RKO (cell line): ENCODE measurements at regions not wholly inside any gene's neighbourhood (a gene's known extent, or its start where the extent isn't known, plus 50 kb on each side); places are given as distances from the start of the nearest gene placed in this dataset.

Experiments
- DNase-seq: peaks from one replicate; pipeline ENCODE4 v3.0.0-alpha.2; 2016; ENCODE audit warnings: low spot score

DNA sequence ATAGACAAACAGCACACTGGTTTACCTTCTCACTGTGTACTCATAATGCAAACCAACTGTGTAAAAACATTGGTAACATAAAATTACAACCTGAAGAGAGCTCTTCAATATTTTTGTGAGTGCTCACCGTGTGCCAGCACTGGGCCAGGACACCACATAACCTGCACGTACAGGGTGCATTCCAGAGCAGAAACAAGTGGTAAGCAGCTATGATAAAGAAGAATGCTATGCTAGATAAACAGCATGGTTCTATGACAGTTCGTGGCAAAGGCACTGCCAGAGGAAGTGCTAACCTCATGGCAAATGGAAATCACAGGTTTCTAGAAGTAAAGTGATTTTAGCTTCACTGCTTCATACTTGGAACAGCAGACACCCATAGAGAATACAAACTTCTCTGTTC is 343.5 kb downstream of the MTX2 start:
- no peak for DNase-seq

DNA sequence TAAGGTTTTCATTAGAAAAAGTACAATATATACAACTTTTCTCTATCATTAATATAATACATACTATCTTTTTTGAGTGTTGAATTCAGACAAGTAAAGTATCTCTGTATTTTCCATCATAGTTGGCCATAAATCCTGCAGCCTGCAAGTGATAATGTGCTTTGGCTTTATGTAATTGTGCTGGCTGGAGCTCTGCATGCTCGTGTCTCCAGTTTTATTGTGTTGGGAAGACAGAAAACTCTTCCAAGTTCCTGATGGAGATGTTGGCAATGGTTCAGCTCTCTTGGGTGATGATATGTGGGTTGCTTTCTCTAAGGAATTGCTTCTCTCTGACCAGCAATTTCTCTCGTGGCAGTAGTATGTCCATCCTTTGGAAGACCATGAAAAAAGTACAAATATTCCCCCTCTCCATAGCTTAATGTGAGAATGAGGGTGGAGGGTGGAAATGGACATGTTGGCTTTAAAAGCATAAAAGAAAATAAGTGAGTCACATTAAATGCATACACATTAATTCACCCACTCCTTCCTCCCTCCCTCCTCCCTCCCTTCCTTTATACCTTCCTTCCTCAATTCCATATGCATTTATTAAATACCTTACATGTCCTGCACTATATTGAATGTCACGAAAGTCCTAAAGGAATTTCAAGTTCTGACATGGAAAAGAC is 344.2 kb downstream of the MTX2 start:
- DNase-seq: no peak

DNA sequence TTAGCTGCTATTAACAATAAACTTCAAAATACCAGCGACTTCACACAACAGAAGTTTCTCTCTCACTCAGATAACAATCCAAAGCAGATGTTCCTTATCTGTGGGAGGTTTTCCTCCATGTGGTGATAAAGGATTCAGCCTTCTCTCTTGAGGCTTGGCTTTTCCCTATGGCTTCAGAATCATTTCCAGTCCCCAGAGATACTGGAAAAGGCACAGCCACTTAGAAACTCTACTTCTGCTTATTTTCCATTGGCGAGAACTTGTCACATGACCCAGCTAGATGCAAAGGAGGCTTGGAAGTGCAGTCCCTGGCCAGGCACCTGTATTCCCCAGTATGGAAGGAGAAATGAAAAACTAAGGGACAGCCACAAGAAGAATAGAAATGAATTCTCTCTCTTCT is 344.8 kb downstream of the MTX2 start:
- no peak for DNase-seq

- DNase-seq: no peak
Measured at GRCh38 chr2:176614930-176615329, 345.7 kb downstream of the MTX2 start.

GRCh38 chr2:176619504-176619903 is 350.3 kb downstream of the MTX2 start:
- DNase-seq: no peak

- no peak for DNase-seq
Measured at GRCh38 chr2:176621350-176621749, 352.1 kb downstream of the MTX2 start.

DNA sequence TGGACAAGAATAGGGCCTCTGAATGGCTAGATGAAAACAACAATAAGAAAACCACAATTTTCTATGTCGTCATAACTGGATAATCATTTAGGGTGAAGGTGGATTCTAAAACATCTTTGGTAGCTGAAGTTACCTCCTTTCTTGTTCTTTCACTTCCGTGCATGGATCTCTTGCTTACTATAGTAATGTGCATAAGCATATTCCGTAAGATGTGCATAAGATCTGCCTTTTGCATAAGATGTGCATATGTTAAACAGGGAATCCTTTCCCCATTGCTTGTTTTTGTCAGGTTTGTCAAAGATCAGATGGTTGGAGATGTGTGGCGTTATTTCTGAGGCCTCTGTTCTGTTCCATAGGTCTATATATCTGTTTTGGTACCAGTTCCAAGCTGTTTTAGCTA is 353.6 kb downstream of the MTX2 start:
- DNase-seq: no peak

- DNase-seq: no peak
Measured at GRCh38 chr2:176626796-176627195, 357.6 kb downstream of the MTX2 start.

GRCh38 chr2:176628438-176628837 is 359.2 kb downstream of the MTX2 start:
- DNase-seq: no peak

DNA sequence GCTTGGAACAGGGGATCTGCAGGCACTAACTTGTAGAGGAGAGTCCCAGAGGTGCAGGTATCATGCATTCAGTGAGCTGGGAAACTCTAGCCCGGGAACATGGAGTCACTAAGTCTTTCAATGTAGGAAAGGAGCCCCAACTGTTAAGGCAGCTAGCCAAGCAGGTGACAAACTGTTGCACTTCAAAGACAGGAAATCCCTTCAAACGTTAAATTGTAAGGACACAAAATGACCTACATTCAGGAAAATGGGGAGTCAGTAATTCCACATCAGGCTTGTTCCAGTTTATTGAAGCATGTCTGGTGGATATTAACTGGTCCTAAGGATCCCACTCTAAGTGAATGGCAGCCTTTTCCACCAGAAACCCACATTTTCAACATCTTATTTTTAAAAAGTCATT is 364.5 kb downstream of the MTX2 start:
- DNase-seq: no peak

- DNase-seq: peak; percentile 67
Measured at GRCh38 chr2:176636401-176636800, 367.2 kb downstream of the MTX2 start.

GRCh38 chr2:176637142-176637485 is 367.9 kb downstream of the MTX2 start:
- DNase-seq: no peak

DNA sequence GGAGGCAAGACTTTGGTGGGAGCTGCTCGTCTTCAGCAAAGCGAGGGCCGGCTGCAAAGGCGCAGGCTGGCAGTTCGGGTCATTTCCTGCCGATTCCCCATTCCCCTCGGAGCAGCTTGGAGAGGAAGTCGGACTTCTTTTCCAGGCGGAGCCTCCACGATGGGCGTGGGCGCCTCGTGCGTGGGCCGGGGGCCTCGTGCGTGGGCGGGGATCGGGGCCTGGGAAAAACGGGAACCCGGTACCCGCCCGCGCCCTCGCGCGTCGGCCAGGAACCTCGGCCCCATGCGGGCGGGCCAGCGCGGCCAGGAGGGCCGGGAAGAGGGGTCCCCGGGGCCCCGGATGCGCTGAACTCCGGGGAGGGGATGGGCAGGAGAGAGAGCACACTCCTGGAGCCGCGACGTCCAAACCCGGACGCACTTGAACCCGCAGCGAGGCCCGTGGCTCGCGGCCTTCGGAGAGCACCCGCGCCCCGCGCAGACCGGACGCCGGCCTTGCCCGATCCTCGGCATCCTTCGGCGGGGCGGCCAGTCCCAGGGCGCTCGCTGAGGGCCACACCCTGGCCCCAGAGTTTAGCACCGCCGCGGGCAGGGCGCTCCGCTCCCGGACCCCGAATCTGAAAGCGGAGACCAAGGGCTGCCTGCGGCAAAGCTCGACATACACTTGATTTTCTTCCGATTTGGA is 368.4 kb downstream of the MTX2 start:
- DNase-seq: peak; percentile 84

DNA sequence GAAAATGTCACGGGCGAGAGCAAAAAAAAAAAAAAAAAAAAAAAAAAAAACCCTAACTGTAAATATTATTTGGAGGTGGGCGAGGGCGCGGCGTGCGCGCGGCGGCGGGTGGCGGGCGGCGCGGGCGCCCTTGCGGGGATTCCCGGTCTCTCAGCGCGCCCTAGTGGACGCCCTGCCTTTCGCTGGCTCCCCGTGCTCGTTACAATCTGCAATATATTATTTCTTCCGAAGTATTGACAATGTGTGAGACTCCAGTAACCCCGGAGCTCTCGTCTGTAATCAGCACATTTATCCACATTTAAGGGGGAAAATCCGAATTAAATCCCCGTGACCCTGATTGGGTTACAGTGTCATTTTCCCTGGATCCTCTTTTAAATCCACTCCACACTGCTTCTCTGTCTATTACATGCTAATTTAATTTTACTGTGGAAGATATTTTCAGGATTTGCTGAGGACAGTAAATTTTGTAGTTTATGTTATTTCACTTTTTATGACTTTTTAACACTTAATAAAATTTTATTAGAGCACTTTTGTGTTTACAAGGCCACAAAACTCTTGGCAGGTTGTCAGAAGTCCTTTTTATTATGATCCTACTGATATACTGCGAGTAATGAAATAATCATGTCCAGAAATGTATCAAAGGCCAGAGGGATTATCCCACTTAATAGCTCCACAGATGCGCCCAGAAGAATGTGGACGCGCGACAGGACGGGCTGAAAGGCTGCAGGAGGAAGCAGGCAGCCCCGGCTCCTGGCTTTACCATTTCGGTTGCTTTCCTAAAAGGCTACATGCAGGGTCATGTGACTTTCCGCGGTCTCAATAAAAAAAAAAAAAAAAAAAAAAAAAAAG is 369.1 kb downstream of the MTX2 start:
- peak; percentile 80 for DNase-seq

- no peak for DNase-seq
Measured at GRCh38 chr2:176639016-176639343, 369.7 kb downstream of the MTX2 start.

GRCh38 chr2:176639671-176640070 is 370.4 kb downstream of the MTX2 start:
- DNase-seq: no peak

DNA sequence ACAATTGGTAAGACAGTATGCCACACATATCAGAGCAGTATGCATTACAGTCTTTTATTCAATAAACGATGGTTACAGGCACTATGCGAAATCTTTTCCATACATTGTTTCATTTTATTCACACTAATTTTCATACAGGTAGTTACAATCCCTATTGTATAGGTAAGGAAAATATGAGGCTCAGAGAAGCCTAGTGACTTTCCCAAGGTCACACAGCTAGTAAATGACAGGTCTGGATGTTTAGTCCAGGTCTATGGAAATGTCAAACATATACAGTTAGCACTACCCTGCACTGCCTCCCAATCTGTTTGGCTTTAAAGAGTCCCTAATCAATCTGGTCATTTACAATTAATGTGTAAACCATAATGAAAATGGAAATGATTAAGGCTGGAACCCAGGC is 372.2 kb downstream of the MTX2 start:
- no peak for DNase-seq

DNA sequence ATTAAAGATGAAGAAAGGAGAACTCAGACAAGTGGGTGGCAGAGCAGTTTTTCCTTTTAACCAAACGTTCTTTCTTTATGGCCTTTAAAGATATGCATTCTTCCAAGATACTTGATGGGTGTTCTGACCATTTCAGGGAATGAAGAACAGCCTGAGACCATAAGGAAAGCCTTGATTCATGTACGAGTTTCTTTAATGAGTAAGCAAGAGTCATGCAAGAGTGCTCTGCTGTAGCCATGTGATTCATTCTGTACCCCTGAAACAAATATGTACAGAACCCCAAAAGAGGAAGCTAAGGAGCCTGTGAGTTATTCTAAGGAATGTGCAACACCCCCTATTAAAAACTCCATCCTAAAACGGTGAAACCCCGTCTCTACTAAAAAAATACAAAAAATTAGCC is 372.8 kb downstream of the MTX2 start:
- DNase-seq: peak; percentile 91

- no peak for DNase-seq
Measured at GRCh38 chr2:176643646-176644045, 374.4 kb downstream of the MTX2 start.

DNA sequence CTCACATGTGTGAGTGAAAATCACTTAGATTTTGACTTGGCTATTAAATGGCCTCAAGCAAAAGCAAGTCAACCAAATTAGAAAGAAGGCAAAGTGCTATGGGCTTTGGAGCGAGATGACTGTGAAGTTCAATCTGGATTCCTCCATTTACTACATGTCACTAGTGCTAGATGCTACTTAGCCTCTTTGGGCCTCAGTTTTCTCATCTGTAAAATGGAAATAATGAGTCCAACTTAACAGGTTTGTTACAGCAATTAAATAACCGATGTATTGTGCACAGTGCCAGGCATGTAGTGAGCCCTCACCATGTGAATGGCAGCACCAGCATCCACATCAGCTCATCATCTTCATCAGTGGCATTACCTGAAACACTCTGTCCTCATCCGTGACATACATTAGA is 376.3 kb downstream of the MTX2 start:
- DNase-seq: no peak

GRCh38 chr2:176646033-176646615 is 376.9 kb downstream of the MTX2 start:
- no peak for DNase-seq

DNA sequence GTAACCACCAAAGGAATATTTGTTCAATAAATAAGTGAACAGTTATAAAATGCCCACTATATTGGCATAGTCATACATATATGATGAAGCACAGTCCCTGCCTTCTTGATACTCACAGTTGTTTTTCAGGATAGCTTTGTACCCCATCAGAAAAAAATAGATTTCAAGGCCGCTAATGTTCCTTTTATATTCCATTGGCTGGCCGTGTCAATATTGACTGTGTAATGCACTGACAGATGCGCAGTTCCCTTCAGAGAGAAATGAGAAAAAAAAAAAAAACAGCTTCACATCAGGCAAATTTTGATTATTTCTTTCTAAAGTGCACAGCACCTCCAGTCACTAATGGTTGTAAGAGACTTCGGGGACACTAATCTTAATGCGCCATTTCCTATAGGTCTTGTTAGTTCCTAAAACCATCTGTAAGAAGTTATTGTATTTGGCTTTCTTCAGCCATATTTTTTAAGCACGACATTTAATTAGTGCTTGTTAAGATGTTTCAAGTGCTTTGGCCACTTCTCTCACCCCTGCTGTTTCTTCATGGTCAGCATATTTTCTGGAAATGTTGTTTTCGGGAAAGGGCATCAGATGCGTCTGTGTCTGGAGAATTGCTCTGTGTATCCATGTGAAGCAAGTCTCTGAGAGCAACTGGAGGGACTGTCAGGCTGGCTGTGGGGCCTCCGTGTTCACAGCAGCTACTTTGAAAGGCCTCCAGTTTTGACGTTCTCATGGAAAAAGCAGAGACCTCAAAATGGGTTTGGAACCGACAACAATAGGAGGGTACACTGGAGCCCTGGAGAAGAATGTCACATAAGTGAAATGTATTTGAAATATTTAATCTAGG is 378.3 kb downstream of the MTX2 start:
- no peak for DNase-seq
